HG02970 (cell line): ENCODE measurements at regions not wholly inside any gene's neighbourhood (a gene's known extent, or its start where the extent isn't known, plus 50 kb on each side); places are given as distances from the start of the nearest gene placed in this dataset.

Experiments used
- ATAC-seq: cut with Tn5 transposase; IDR thresholded peaks from one replicate; pipeline ENCODE4 v1.9.1; 2021; ENCODE audit warnings: mild to moderate bottlenecking, moderate library complexity, moderate number of reproducible peaks; ENCODE audit not compliant: unreplicated experiment, low FRiP score

GRCh38 chr4:4696530-4696929, 154.7 kb upstream of the STX18 start:
- no peak for ATAC-seq

GRCh38 chr4:4695497-4695896, 153.6 kb upstream of the STX18 start:
- ATAC-seq: no peak

GRCh38 chr4:4694827-4695226, 153.0 kb upstream of the STX18 start:
- no peak for ATAC-seq

GRCh38 chr4:4694296-4694772, 152.5 kb upstream of the STX18 start:
- no peak for ATAC-seq

GRCh38 chr4:4693755-4694295, 152.0 kb upstream of the STX18 start:
- ATAC-seq: no peak

GRCh38 chr4:4693258-4693657, 151.4 kb upstream of the STX18 start:
- ATAC-seq: no peak

GRCh38 chr4:4690854-4691253, 149.0 kb upstream of the STX18 start:
- ATAC-seq: no peak

DNA sequence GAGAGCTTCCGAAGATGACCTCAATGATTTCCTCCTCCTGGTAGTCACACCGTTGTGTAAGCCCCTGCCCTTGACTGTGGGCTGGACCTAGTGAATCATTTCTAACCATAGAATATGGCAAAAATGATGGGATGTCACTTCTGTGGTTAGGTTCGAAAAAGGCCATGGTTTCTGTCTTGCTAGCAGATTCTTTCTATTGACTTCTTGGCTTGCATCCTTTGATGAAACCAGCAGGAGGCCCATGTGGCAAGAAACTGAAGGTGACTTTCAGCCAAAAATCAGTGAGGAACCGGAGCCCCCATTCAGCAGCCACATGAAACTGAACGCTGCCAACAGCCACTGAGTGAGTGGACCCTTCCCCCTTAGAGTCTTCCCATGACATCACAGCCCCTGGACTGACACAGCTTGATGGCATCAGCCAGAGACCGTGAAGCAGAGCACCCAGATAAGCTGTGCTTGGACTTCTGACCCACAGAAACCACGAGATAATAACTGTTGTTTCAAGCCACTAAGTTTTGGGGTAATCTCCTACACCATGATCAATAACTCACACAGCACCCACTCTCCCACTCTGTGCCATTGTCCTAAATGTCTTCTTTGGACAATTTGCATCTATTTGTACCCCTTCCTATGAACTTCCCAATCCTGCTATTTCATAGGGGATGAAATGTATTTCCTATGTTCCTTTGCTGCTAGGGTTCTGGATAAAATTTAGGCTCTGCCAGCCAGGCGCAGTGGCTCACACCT, 148.0 kb upstream of the STX18 start:
- ATAC-seq: no peak

GRCh38 chr4:4687935-4688727, 146.3 kb upstream of the STX18 start:
- ATAC-seq: no peak

- no peak for ATAC-seq
These were observed 145.3 kb upstream of the STX18 start for GRCh38 chr4:4687100-4687499.

- ATAC-seq: no peak
These were observed 144.3 kb upstream of the STX18 start for GRCh38 chr4:4685810-4686795.

DNA sequence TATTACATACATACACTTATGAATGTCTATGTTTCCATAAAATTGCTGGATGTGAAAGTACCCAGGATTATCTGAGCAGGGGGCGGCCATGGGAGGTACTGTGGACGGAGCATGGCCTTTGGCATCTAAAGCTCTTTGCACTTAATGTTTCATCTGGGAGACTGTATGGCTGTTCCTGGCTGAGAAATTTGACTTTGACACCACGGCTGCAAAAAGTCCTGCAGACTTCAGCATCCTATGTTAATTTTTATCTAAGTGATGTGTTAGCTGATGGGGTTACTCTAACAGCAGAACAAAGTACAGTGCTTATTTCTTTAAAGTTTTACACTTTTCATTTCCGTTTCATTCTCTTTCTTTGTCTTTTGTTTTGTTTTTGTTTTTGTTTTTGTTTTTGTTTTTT, 139.8 kb upstream of the STX18 start:
- ATAC-seq: no peak

DNA sequence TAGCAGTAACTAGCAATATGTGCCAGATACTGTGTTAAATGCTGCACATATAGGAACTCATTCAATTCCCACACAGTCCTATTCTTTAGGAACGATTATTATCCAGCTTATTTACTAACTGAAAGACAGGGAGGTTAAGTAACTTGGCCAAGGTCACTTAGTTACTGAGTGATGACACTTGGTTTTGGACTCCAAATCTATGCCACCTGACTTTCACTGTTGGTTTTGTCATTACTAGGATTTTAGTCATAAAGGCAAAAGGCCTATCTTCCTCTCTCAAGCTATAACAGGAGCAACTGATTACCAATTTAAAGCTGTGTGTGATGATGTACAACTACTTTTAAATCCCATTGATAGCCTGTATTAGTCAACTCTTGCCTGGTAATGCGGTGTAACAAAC, 138.9 kb upstream of the STX18 start:
- ATAC-seq: no peak

GRCh38 chr4:4680243-4680642, 138.4 kb upstream of the STX18 start:
- no peak for ATAC-seq

DNA sequence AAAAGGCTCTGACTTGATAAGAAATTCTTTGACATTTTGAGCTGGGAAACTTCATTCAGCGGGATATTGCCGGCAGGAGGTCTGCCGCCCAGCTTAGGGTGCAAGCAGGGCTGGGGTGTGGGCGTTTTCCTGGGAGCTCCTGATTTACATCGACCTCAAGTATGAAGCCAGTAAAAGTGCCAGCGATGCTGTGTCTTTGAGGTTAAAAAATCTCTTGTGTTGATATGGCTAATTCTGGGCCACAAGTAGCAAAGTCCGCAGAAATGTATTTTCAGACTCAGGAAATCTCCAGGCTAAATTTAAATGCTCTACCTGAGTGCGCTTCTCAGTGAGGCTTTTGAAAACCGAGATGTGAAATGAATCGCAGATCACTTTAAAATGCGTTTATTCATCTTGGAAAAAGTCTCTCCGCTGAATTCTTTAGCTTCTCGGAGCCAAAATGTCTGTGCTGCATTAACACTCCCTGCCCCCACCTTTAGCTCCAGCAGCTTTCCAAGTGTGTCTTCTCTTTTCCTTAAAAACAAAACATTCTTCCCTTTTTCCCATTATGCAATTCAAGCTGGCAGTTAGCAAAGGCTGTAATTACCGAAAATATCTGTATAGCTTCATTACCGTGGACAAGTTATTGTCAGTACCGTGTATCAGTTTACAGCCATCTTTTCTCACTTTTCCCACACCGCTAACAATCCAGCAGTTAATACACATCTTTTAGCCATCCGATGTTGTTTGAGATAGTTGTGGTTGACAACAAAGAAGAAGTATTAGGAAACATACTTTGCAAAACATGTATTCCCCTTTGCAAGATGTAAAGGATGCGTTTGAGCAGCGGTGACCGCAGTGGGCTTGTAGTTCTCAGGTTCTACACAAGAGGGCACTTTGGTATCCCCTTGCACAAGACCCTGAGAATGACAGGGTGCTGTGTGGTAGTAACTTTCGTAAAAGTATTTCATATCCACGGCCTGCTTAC, 136.0 kb upstream of the STX18 start:
- ATAC-seq: no peak

DNA sequence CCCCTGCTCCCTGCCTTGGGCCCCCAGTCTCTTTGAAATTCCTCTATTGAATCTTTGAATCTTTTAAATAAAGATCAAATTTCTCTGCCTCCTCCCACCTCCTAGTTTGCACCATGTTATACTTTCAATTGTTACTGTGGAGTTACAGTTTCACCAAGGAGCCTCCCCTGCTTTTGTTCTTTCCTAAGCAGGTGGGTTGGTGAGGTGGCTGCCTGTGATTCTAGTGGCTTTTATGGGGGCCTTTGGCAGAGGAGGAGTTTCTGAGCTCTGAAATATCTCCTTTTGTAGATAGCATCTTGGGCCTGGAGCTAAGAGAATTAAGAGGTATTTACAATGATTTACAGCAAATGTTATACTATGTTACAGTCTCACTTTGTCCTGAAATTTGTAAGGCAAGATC, 133.8 kb upstream of the STX18 start:
- no peak for ATAC-seq

DNA sequence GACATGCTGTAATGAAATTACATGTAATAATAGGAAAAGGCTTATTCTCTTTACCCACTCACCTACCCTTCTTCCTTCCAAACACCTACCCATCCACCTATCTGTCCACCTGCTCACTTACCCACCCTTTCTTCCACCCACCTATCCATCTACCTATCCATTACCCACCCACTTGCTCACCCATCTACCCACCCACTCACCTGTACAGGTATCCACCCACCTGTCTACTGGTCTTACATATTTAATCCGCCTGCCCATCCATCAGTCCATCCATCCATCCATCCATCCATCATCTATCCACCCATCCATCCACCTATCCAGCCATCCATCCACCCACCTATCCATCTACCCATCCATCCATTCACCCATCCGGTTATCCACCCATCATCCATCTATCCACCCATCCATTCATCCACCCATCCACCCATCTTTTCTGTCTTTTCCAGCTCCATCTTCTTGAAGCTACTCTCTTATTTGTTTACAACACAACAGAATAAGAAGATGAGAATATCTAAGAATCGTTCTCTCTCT, 133.3 kb upstream of the STX18 start:
- no peak for ATAC-seq

GRCh38 chr4:4673070-4673469, 131.2 kb upstream of the STX18 start:
- ATAC-seq: no peak

DNA sequence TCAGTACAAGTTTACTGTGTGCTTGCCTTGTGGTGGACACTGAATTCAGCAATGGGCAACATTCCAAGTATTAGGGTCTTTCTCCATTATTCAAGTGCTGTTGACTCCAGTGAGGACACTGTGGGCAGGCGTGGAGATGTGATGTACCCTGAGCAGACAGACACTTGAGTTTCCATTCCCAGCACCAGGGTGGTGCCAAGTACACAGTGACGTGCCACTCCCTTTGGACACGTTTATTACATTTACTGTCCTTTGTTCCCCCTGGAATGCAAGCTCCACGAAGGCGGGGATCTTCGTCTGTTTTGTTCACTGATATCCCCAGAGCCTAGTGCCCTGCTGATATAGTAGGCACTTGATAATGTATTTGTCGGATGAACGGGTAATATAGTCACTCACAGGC, 130.6 kb upstream of the STX18 start:
- no peak for ATAC-seq
